SK-N-SH treated with all-trans-retinoic acid at 6 μM for 48 hours (cell line): ENCODE measurements at regions not wholly inside any gene's neighbourhood (a gene's known extent, or its start where the extent isn't known, plus 50 kb on each side); places are given as distances from the start of the nearest gene placed in this dataset.

Experiments
- ATAC-seq: fragments of 200-7000 bp; cut with Tn5 transposase; 3 replicates; pipeline ENCODE4 v1.9.1; 2020; ENCODE audit warnings: mild to moderate bottlenecking, moderate library complexity
- ARNTL ChIP-seq: fragments of 450-650 bp; formaldehyde crosslinking; IDR thresholded peaks from 2 replicates; pipeline ENCODE4 v1.5.0; 2020; ENCODE audit warnings: low read depth, mild to moderate bottlenecking, moderate library complexity, borderline replicate concordance
- BACH2 ChIP-seq: fragments of 250-450 bp; sonication (Bioruptor Pico); IDR thresholded peaks from 2 replicates; pipeline ENCODE4 v1.9.0; 2021; ENCODE audit warnings: mild to moderate bottlenecking, borderline replicate concordance
- CSDC2 ChIP-seq: fragments of 250-450 bp; sonication (Bioruptor Pico); IDR thresholded peaks from 2 replicates; pipeline ENCODE4 v1.5.0; 2020; ENCODE audit warnings: mild to moderate bottlenecking, moderate library complexity
- POU6F1 ChIP-seq: fragments of 250-450 bp; sonication (Bioruptor Pico); IDR thresholded peaks from 2 replicates; pipeline ENCODE4 v1.8.0; 2021; ENCODE audit warnings: low read depth, mild to moderate bottlenecking, moderate library complexity, borderline replicate concordance
- SNAI2 ChIP-seq: fragments of 250-450 bp; sonication (Bioruptor Pico); IDR thresholded peaks from 2 replicates; pipeline ENCODE4 v1.5.0; 2020; ENCODE audit warnings: mild to moderate bottlenecking, moderate library complexity
- TOX ChIP-seq: fragments of 250-450 bp; sonication (Bioruptor Pico); IDR thresholded peaks from 2 replicates; pipeline ENCODE4 v1.8.0; 2021; ENCODE audit warnings: mild to moderate bottlenecking, moderate library complexity, borderline replicate concordance
- ZC3H10 ChIP-seq: fragments of 250-450 bp; sonication (Bioruptor Pico); IDR thresholded peaks from 2 replicates; pipeline ENCODE4 v1.5.1; 2021; ENCODE audit warnings: mild to moderate bottlenecking, moderate library complexity
- ZFP3 ChIP-seq: fragments of 250-450 bp; sonication (Bioruptor Pico); IDR thresholded peaks from 2 replicates; pipeline ENCODE4 v1.5.0; 2020; ENCODE audit warnings: mild to moderate bottlenecking, moderate library complexity
- ZFP30 ChIP-seq: fragments of 450-650 bp; formaldehyde crosslinking; IDR thresholded peaks from 2 replicates; pipeline ENCODE4 v1.5.0; 2022; ENCODE audit warnings: mild to moderate bottlenecking, moderate library complexity
- ZNF565 ChIP-seq: fragments of 450-650 bp; formaldehyde crosslinking; conservative IDR thresholded peaks from 2 replicates; pipeline ENCODE4 v1.5.0; 2020; ENCODE audit warnings: low read depth, mild to moderate bottlenecking, moderate library complexity
- ZNF70 ChIP-seq: fragments of 450-650 bp; formaldehyde crosslinking; IDR thresholded peaks from 2 replicates; pipeline ENCODE4 v1.5.0; 2020; ENCODE audit warnings: mild to moderate bottlenecking, moderate library complexity
- TF ChIP-seq, protein P1 (sequence below): fragments of 250-450 bp; sonication (Bioruptor Pico); IDR thresholded peaks from 2 replicates; pipeline ENCODE4 v1.5.1; 2021; ENCODE audit warnings: mild to moderate bottlenecking, moderate library complexity
- TF ChIP-seq, protein P2 (sequence below): fragments of 250-450 bp; sonication (Bioruptor Pico); IDR thresholded peaks from 2 replicates; pipeline ENCODE4 v1.5.0; 2020; ENCODE audit warnings: mild to moderate bottlenecking, moderate library complexity
- TF ChIP-seq, protein P3 (sequence below): fragments of 250-450 bp; sonication (Bioruptor Pico); IDR thresholded peaks from 2 replicates; pipeline ENCODE4 v1.8.0; 2020; ENCODE audit warnings: mild to moderate bottlenecking, moderate library complexity, borderline replicate concordance

DNA sequence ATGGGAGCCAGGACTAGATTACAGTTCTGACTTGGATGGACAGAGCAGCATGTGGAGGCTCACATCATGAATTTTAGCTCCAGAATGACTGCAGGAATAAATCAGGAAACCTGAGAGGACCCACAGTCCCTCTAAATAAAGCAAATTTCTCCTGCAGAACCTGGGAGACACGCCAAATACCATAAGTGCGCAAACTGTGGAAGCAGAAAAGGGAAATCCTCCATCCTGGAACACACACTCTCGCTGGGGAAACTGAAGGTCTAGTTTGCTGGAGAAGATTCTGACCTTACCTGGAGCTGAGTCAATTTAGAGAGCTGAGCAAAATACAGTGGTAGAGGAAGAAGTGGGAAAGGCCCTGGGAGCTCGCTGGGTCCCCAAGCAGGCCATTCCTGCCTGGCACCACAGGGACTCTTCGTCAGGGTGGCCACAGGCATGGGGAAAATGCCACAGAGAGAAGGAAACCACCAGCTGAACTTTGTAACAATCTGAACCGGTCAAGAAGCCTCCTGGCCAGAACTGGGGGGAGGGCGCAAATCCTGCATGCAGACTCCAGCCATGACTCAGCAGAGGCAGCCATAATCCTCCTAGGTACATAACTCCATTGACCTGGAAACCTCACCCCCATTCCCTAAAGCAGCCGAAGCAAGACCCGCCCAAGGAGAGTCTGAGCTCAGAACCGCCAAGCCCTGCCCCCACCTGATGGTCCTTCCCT is 390.9 kb downstream of the LRRC70 start (continued):
- TF ChIP-seq BACH2 (CRISPR knock-in tag), result no peak
- no peak for TF ChIP-seq SNAI2 (CRISPR knock-in tag)
- TF ChIP-seq ZC3H10 (CRISPR knock-in tag), result no peak

DNA sequence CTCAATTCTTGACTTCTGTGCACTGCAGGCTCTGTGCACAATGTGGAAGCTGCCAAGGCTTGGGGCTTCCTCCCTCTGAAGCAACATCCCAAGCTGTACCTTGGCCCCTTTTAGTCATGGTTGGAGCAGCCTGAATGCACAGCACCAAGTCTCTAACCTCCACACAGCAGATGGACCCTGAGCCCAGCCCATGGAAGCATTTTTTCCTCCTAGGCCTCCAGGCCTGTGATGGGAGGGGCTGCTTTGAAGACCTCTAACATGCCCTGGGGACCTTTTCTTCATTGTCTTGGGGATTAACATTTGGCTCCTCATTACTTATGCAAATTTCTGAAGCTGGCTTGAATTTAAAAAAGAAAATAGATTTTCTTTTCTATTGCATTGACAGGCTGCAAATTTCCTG is 385.8 kb downstream of the LRRC70 start:
- no peak for ATAC-seq

GRCh38 chr5:62960781-62961180 is 382.2 kb downstream of the LRRC70 start:
- TF ChIP-seq ZC3H10 (CRISPR knock-in tag), result no peak
- TF ChIP-seq, protein P1, sequence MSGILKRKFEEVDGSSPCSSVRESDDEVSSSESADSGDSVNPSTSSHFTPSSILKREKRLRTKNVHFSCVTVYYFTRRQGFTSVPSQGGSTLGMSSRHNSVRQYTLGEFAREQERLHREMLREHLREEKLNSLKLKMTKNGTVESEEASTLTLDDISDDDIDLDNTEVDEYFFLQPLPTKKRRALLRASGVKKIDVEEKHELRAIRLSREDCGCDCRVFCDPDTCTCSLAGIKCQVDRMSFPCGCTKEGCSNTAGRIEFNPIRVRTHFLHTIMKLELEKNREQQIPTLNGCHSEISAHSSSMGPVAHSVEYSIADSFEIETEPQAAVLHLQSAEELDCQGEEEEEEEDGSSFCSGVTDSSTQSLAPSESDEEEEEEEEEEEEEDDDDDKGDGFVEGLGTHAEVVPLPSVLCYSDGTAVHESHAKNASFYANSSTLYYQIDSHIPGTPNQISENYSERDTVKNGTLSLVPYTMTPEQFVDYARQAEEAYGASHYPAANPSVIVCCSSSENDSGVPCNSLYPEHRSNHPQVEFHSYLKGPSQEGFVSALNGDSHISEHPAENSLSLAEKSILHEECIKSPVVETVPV, result no peak
- TF ChIP-seq ZFP3 (CRISPR knock-in tag), result no peak
- TF ChIP-seq ZNF565 (CRISPR knock-in tag), result no peak
- no peak for TF ChIP-seq ZFP30 (CRISPR knock-in tag)
- TF ChIP-seq, protein P2, sequence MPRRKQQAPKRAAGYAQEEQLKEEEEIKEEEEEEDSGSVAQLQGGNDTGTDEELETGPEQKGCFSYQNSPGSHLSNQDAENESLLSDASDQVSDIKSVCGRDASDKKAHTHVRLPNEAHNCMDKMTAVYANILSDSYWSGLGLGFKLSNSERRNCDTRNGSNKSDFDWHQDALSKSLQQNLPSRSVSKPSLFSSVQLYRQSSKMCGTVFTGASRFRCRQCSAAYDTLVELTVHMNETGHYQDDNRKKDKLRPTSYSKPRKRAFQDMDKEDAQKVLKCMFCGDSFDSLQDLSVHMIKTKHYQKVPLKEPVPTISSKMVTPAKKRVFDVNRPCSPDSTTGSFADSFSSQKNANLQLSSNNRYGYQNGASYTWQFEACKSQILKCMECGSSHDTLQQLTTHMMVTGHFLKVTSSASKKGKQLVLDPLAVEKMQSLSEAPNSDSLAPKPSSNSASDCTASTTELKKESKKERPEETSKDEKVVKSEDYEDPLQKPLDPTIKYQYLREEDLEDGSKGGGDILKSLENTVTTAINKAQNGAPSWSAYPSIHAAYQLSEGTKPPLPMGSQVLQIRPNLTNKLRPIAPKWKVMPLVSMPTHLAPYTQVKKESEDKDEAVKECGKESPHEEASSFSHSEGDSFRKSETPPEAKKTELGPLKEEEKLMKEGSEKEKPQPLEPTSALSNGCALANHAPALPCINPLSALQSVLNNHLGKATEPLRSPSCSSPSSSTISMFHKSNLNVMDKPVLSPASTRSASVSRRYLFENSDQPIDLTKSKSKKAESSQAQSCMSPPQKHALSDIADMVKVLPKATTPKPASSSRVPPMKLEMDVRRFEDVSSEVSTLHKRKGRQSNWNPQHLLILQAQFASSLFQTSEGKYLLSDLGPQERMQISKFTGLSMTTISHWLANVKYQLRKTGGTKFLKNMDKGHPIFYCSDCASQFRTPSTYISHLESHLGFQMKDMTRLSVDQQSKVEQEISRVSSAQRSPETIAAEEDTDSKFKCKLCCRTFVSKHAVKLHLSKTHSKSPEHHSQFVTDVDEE (CRISPR knock-in tag), result no peak
- TF ChIP-seq TOX (CRISPR knock-in tag), result no peak
- TF ChIP-seq, all 23 proteins: peak for 0

More for the DNA sequence above, 385.8 kb downstream of the LRRC70 start:
- TF ChIP-seq TOX (CRISPR knock-in tag), result no peak
- TF ChIP-seq SNAI2 (CRISPR knock-in tag), result no peak
- no peak for TF ChIP-seq POU6F1
- TF ChIP-seq, protein P1, result no peak
- TF ChIP-seq ZNF70 (CRISPR knock-in tag), result no peak
- TF ChIP-seq, protein P3, sequence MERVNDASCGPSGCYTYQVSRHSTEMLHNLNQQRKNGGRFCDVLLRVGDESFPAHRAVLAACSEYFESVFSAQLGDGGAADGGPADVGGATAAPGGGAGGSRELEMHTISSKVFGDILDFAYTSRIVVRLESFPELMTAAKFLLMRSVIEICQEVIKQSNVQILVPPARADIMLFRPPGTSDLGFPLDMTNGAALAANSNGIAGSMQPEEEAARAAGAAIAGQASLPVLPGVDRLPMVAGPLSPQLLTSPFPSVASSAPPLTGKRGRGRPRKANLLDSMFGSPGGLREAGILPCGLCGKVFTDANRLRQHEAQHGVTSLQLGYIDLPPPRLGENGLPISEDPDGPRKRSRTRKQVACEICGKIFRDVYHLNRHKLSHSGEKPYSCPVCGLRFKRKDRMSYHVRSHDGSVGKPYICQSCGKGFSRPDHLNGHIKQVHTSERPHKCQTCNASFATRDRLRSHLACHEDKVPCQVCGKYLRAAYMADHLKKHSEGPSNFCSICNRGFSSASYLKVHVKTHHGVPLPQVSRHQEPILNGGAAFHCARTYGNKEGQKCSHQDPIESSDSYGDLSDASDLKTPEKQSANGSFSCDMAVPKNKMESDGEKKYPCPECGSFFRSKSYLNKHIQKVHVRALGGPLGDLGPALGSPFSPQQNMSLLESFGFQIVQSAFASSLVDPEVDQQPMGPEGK (CRISPR knock-in tag), result no peak
- TF ChIP-seq, protein P2 (CRISPR knock-in tag), result no peak
- no peak for TF ChIP-seq CSDC2
- TF ChIP-seq ARNTL (CRISPR knock-in tag), result no peak
- no peak for TF ChIP-seq BACH2 (CRISPR knock-in tag)

More at GRCh38 chr5:62960781-62961180, 382.2 kb downstream of the LRRC70 start:
- no peak for ATAC-seq
